ENCODE measurements at regions not wholly inside any gene's neighbourhood (a gene's known extent, or its start where the extent isn't known, plus 50 kb on each side); places are given as distances from the start of the nearest gene placed in this dataset.

GRCh38 chr3:84444726-84445521 is 513.9 kb upstream of the CADM2 start (continued):
- no peak for TF ChIP-seq ZBTB11 (CRISPR knock-in tag; IDR thresholded peaks at IDR 0.05)
- TF ChIP-seq EGR1 (IDR thresholded peaks at IDR 0.05; ENCODE audit: borderline replicate concordance in 1 of 2, low read depth in 2 of 2, low read length in 2 of 2), result no peak
- no peak for TF ChIP-seq PKNOX1 (IDR thresholded peaks at IDR 0.05)
- no peak for TF ChIP-seq PAX8 (IDR thresholded peaks at IDR 0.05)
- no peak for TF ChIP-seq CBX5 (IDR thresholded peaks at IDR 0.05; ENCODE audit: low read depth)
- TF ChIP-seq ZBTB4 (CRISPR knock-in tag; IDR thresholded peaks at IDR 0.05), result no peak
- TF ChIP-seq CHD4 (IDR thresholded peaks at IDR 0.05), result no peak
- no peak for TF ChIP-seq MEF2A (IDR thresholded peaks at IDR 0.05; ENCODE audit: insufficient read depth, low read depth, low read length)
